DOHH2 (cell line): ENCODE measurements at regions not wholly inside any gene's neighbourhood (a gene's known extent, or its start where the extent isn't known, plus 50 kb on each side); places are given as distances from the start of the nearest gene placed in this dataset.

ENCODE experiments used
- H3F3A ChIP-seq: fragments of 200-600 bp; sonication (generic), shearing (Covaris generic); 2 replicates; pipeline ENCODE4 v1.6.0; 2016; ENCODE audit warnings: antibody characterized with exemption, mild to moderate bottlenecking; ENCODE audit not compliant: control insufficient read depth, insufficient read depth
- H3K27ac ChIP-seq: fragments of 200-600 bp; sonication (generic); 2 replicates; pipeline ENCODE4 v1.5.1; 2014; ENCODE audit warnings: low read depth, mild to moderate bottlenecking, low read length, moderate library complexity
- H3K27me3 ChIP-seq: fragments of 200-600 bp; sonication (generic); 2 replicates; pipeline ENCODE4 v1.6.1; 2014; ENCODE audit warnings: mild to moderate bottlenecking, low read length, mixed read lengths; ENCODE audit not compliant: control insufficient read depth
- H3K36me3 ChIP-seq: fragments of 200-600 bp; sonication (generic); 2 replicates; pipeline ENCODE4 v1.6.1; 2014; ENCODE audit warnings: mild to moderate bottlenecking, low read length, moderate library complexity, mixed read lengths; ENCODE audit not compliant: control insufficient read depth
- H3K4me1 ChIP-seq: fragments of 200-600 bp; sonication (generic); 2 replicates; pipeline ENCODE4 v1.6.1; 2014; ENCODE audit warnings: mild to moderate bottlenecking, low read length, mixed read lengths; ENCODE audit not compliant: control insufficient read depth
- H3K4me2 ChIP-seq: fragments of 200-600 bp; sonication (generic); 2 replicates; pipeline ENCODE4 v1.6.0; 2014; ENCODE audit warnings: mild to moderate bottlenecking, low read length, moderate library complexity
- H3K4me3 ChIP-seq: fragments of 200-600 bp; sonication (generic); 2 replicates; pipeline ENCODE4 v1.5.1; 2014; ENCODE audit warnings: mild to moderate bottlenecking, low read length, mixed read lengths
- H3K79me2 ChIP-seq: fragments of 200-600 bp; sonication (generic); 2 replicates; pipeline ENCODE4 v1.6.1; 2014; ENCODE audit warnings: mild to moderate bottlenecking, low read length, mixed read lengths; ENCODE audit not compliant: control insufficient read depth
- H3K9me2 ChIP-seq: fragments of 200-600 bp; sonication (generic); replicated peaks from 2 replicates; pipeline ENCODE4 v1.6.1; 2014; ENCODE audit warnings: mild to moderate bottlenecking, low read length, mixed read lengths; ENCODE audit not compliant: control insufficient read depth
- H3K9me3 ChIP-seq: fragments of 200-600 bp; sonication (generic); 2 replicates; pipeline ENCODE4 v1.6.1; 2014; ENCODE audit warnings: antibody characterized with exemption, low read length, mixed read lengths; ENCODE audit not compliant: control insufficient read depth, insufficient read depth
- H4K20me1 ChIP-seq: fragments of 200-600 bp; sonication (generic); 2 replicates; pipeline ENCODE4 v1.6.0; 2014; ENCODE audit warnings: low read depth, mild to moderate bottlenecking, antibody characterized with exemption, low read length, moderate library complexity; ENCODE audit not compliant: control insufficient read depth, insufficient read depth
- CTCF ChIP-seq: fragments of 200-600 bp; sonication (generic); IDR thresholded peaks from one replicate; pipeline ENCODE4 v1.5.1; 2014; ENCODE audit warnings: antibody characterized with exemption, mild to moderate bottlenecking, low read depth, low read length; ENCODE audit not compliant: poor library complexity, severe bottlenecking
- EZH2phosphoT487 ChIP-seq: fragments of 200-600 bp; sonication (generic); IDR thresholded peaks from 2 replicates; pipeline ENCODE4 v1.6.1; 2017; ENCODE audit warnings: borderline replicate concordance, mild to moderate bottlenecking, antibody characterized with exemption, low read length, moderate library complexity, mixed read lengths

- Histone ChIP-seq H3K4me1 (no peaks in the 10 kb centered on the region), H3K79me2 (no peaks in the 10 kb centered on the region), H3K36me3 (no peaks in the 10 kb centered on the region), H3K4me3 (no peak overlapping the region), H3K9me3 (no peaks in the 10 kb centered on the region), H3K27ac (no peak overlapping the region), H3K9me2 (no peaks in the 10 kb centered on the region), H3F3A (no peaks in the 10 kb centered on the region), H3K27me3 (peaks cover 8% of the 10 kb centered on the region), H4K20me1 (no peaks in the 10 kb centered on the region), H3K4me2 (no peak overlapping the region)
- TF ChIP-seq CTCF, result no peak
- no peak for TF ChIP-seq EZH2phosphoT487
These were observed 118.5 kb upstream of the LMO4 start for GRCh38 chr1:87210151-87210550.

- no peak overlapping the region for H3K4me2 ChIP-seq
- H3K9me2 ChIP-seq, result no peaks in the 10 kb centered on the region
- no peaks in the 10 kb centered on the region for H3F3A ChIP-seq
- H3K27ac ChIP-seq, result no peak overlapping the region
- no peaks in the 10 kb centered on the region for H3K36me3 ChIP-seq
- no peaks in the 10 kb centered on the region for H3K4me1 ChIP-seq
- H4K20me1 ChIP-seq, result no peaks in the 10 kb centered on the region
- no peak overlapping the region for H3K4me3 ChIP-seq
- no peaks in the 10 kb centered on the region for H3K27me3 ChIP-seq
- no peaks in the 10 kb centered on the region for H3K9me3 ChIP-seq
- no peaks in the 10 kb centered on the region for H3K79me2 ChIP-seq
- no peak for TF ChIP-seq CTCF
- no peak for TF ChIP-seq EZH2phosphoT487
These were observed 116.1 kb upstream of the LMO4 start for GRCh38 chr1:87212431-87213134.

GRCh38 chr1:87213135-87213515, 115.6 kb upstream of the LMO4 start:
- H3K36me3 ChIP-seq, result no peaks in the 10 kb centered on the region
- H3K79me2 ChIP-seq, result no peaks in the 10 kb centered on the region
- no peak overlapping the region for H3K4me3 ChIP-seq
- TF ChIP-seq CTCF (no peak), EZH2phosphoT487 (no peak)
- H3K4me1 ChIP-seq, result no peaks in the 10 kb centered on the region
- H3K27me3 ChIP-seq, result no peaks in the 10 kb centered on the region
- H3K4me2 ChIP-seq, result no peak overlapping the region
- no peaks in the 10 kb centered on the region for H3F3A ChIP-seq
- no peaks in the 10 kb centered on the region for H3K9me3 ChIP-seq
- H4K20me1 ChIP-seq, result no peaks in the 10 kb centered on the region
- H3K9me2 ChIP-seq, result no peaks in the 10 kb centered on the region
- H3K27ac ChIP-seq, result no peak overlapping the region
